SK-N-SH (cell line): ENCODE measurements at regions not wholly inside any gene's neighbourhood (a gene's known extent, or its start where the extent isn't known, plus 50 kb on each side); places are given as distances from the start of the nearest gene placed in this dataset.

Experiments used
- CTCF ChIA-PET: fragments of 300-600, 350-600 bp; formaldehyde crosslinking; extraction: SDS; loops from one replicate; lab custom pipeline; 2021; lab: Yijun Ruan, JAX
- POLR2A ChIA-PET: fragments of 350-600 bp; sonication (Branson Sonifier 250); formaldehyde crosslinking; extraction: SDS; loops from one replicate; lab custom pipeline; 2020; ENCODE audit warnings: antibody characterized with exemption, inconsistent platforms; lab: Yijun Ruan, JAX
- DNase-seq: peaks from one replicate; pipeline ENCODE4 v3.0.0; 2012
- H2AFZ ChIP-seq: fragments of 200-600 bp; sonication (generic); 2 replicates; pipeline ENCODE4 v1.8.1; 2016; ENCODE audit warnings: antibody characterized with exemption, mild to moderate bottlenecking, low read depth
- H3F3A ChIP-seq: fragments of 200-600 bp; sonication (generic); replicated peaks from 2 replicates; pipeline ENCODE3; 2016; ENCODE audit warnings: antibody characterized with exemption, mild to moderate bottlenecking; ENCODE audit not compliant: insufficient read depth
- H3K27ac ChIP-seq, 2 experiments: fragments of 200-500 bp in 1 of 2; fragments of 200-600 bp in 1 of 2; sonication (Bioruptor generic) in 1 of 2; sonication (generic), shearing (Covaris generic) in 1 of 2; 2 replicates each; pipeline versions ENCODE4 v1.5.1 to v1.6.1; 2014 to 2016; ENCODE audit warnings: low read depth in 2 of 2, inconsistent platforms in 1 of 2, low read length in 1 of 2, mild to moderate bottlenecking in 1 of 2, mixed read lengths in 1 of 2
- H3K27me3 ChIP-seq: fragments of 200-600 bp; sonication (generic), shearing (Covaris generic); 2 replicates; pipeline ENCODE4 v1.6.1; 2016; ENCODE audit warnings: mixed run types; ENCODE audit not compliant: insufficient read depth
- H3K36me3 ChIP-seq, 2 experiments: fragments of 200-500 bp in 1 of 2; fragments of 200-600 bp in 1 of 2; sonication (Bioruptor generic) in 1 of 2; sonication (generic) in 1 of 2; replicated peaks in 1 of 2; 2 replicates each; pipeline versions ENCODE3 to v1.5.1; 2014 to 2016; ENCODE audit warnings: low read length in 1 of 2, mild to moderate bottlenecking in 1 of 2; ENCODE audit not compliant: insufficient read depth in 2 of 2, control insufficient read depth in 1 of 2
- H3K4me1 ChIP-seq, 2 experiments: fragments of 200-500 bp in 1 of 2; fragments of 200-600 bp in 1 of 2; sonication (Bioruptor generic) in 1 of 2; sonication (generic), shearing (Covaris generic) in 1 of 2; 2 replicates each; pipeline versions ENCODE4 v1.5.1 to v1.6.1; 2014 to 2016; ENCODE audit warnings: low read depth in 1 of 2, low read length in 1 of 2, mixed run types in 1 of 2; ENCODE audit not compliant: insufficient read depth in 2 of 2, control insufficient read depth in 1 of 2
- H3K4me2 ChIP-seq: fragments of 200-600 bp; sonication (generic), shearing (Covaris generic); 2 replicates; pipeline ENCODE4 v1.6.1; 2017; ENCODE audit warnings: mixed run types
- H3K4me3 ChIP-seq, 2 experiments: fragments of 200-500 bp in 1 of 2; fragments of 200-600 bp in 1 of 2; sonication (Bioruptor generic) in 1 of 2; sonication (generic), shearing (Covaris generic) in 1 of 2; 2 replicates each; pipeline versions ENCODE4 v1.5.1 to v1.8.1; 2014 to 2016; ENCODE audit warnings: low read depth in 2 of 2, inconsistent platforms in 1 of 2, low read length in 1 of 2, mild to moderate bottlenecking in 1 of 2, mixed read lengths in 1 of 2, moderate library complexity in 1 of 2
- H3K79me2 ChIP-seq: fragments of 200-600 bp; sonication (generic); 2 replicates; pipeline ENCODE4 v1.8.1; 2017; ENCODE audit warnings: mild to moderate bottlenecking; ENCODE audit not compliant: insufficient read depth
- H3K9ac ChIP-seq: fragments of 200-600 bp; sonication (generic); 2 replicates; pipeline ENCODE4 v1.6.1; 2017; ENCODE audit warnings: mixed run types
- H3K9me2 ChIP-seq: fragments of 200-600 bp; sonication (generic); 2 replicates; pipeline ENCODE4 v1.6.1; 2017; ENCODE audit warnings: mixed run types
- H3K9me3 ChIP-seq: fragments of 200-600 bp; sonication (generic); 2 replicates; pipeline ENCODE4 v1.6.1; 2017; ENCODE audit warnings: mixed run types, mild to moderate bottlenecking, moderate library complexity
- H4K20me1 ChIP-seq: fragments of 200-600 bp; sonication (generic); 2 replicates; pipeline ENCODE4 v1.6.1; 2017; ENCODE audit warnings: mild to moderate bottlenecking, mixed run types; ENCODE audit not compliant: insufficient read depth
- CHD2 ChIP-seq: fragments of 150-350 bp; IDR thresholded peaks from 2 replicates; pipeline ENCODE4 v1.6.1; 2018; ENCODE audit warnings: low read length; ENCODE audit not compliant: partially characterized antibody
- ELF1 ChIP-seq: IDR thresholded peaks from 2 replicates; pipeline ENCODE4 v1.4.0; 2012
- EZH2phosphoT487 ChIP-seq: fragments of 200-600 bp; sonication (generic); IDR thresholded peaks from 2 replicates; pipeline ENCODE4 v1.6.1; 2017; ENCODE audit warnings: low read depth, mixed run types, mild to moderate bottlenecking, antibody characterized with exemption, moderate library complexity, borderline replicate concordance
- GATA2 ChIP-seq: sonication (generic); formaldehyde crosslinking; IDR thresholded peaks from 2 replicates; pipeline ENCODE4 v1.5.0; 2020; ENCODE audit warnings: mild to moderate bottlenecking, missing genetic modification reagents
- IRF3 ChIP-seq: fragments of 150-350 bp; IDR thresholded peaks from 2 replicates; pipeline ENCODE4 v1.6.1; 2016; ENCODE audit warnings: mild to moderate bottlenecking, low read depth, low read length
- JUND ChIP-seq: IDR thresholded peaks from 2 replicates; pipeline ENCODE4 v1.4.0; 2012
- MAX ChIP-seq: IDR thresholded peaks from 2 replicates; pipeline ENCODE4 v1.4.0; 2012; ENCODE audit warnings: low read depth
- MXI1 ChIP-seq: IDR thresholded peaks from 2 replicates; pipeline ENCODE4 v1.6.1; 2012; ENCODE audit warnings: mild to moderate bottlenecking, low read depth, low read length, improper control_type of control experiment
- NRF1 ChIP-seq: IDR thresholded peaks from 2 replicates; pipeline ENCODE4 v1.6.1; 2012; ENCODE audit warnings: low read depth, mild to moderate bottlenecking, low read length
- POLR2AphosphoS5 ChIP-seq: IDR thresholded peaks from 2 replicates; pipeline ENCODE4 v1.6.1; 2012; ENCODE audit warnings: low read depth, low read length
- RAD21 ChIP-seq: IDR thresholded peaks from 2 replicates; pipeline ENCODE4 v1.6.1; 2012; ENCODE audit warnings: mild to moderate bottlenecking, low read length
- REST ChIP-seq: IDR thresholded peaks from 2 replicates; pipeline ENCODE4 v1.6.1; 2012; ENCODE audit warnings: mild to moderate bottlenecking, low read depth, low read length, moderate library complexity
- RXRA ChIP-seq: IDR thresholded peaks from 2 replicates; pipeline ENCODE4 v1.4.0; 2012; ENCODE audit warnings: low read depth, mild to moderate bottlenecking, borderline replicate concordance
- TAF1 ChIP-seq: IDR thresholded peaks from 2 replicates; pipeline ENCODE4 v1.6.1; 2012; ENCODE audit warnings: low read depth, mild to moderate bottlenecking, low read length, moderate library complexity, borderline replicate concordance
- USF2 ChIP-seq: fragments of 150-350 bp; IDR thresholded peaks from 2 replicates; pipeline ENCODE4 v1.6.1; 2017; ENCODE audit warnings: antibody characterized with exemption, low read length, low read depth, borderline replicate concordance
- YY1 ChIP-seq: IDR thresholded peaks from 2 replicates; pipeline ENCODE4 v1.4.0; 2012; ENCODE audit warnings: low read depth, mild to moderate bottlenecking
- WGBS: methylation state at CpG from one replicate; pipeline ENCODE4 v1.1.6; 2017; ENCODE audit warnings: low lambda C conversion rate; 5-methylcytosine and 5-hydroxymethylcytosine counted together
- TF ChIP-seq, protein P1 (sequence below): IDR thresholded peaks from 2 replicates; pipeline ENCODE4 v1.4.0; 2012; ENCODE audit warnings: low read depth, borderline replicate concordance

DNA sequence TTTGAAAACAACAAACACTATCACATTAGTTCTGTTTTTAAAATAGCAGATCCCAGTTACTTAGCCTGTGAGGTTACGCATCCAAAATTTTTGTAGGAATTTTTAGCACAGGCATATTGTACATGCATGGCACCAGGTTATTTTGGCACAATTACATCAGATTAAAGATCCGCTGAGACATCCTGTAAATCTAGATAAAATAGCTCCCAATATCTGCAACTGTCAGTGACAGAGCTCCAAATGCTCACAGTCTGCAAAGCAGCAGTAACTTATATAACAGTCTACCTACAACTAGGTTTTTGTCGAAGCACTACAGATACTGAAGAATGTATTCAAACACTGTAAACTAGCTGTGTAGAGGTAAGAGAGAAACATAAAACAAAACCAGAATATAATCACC lies 200.7 kb upstream of the KCNH7 start:
- no peak overlapping the region for H3K4me2 ChIP-seq
- no peaks in the 10 kb centered on the region for H3F3A ChIP-seq
- H3K36me3 ChIP-seq, result no peaks in the 10 kb centered on the region
- no peak overlapping the region for H3K4me3 ChIP-seq
- ChIA-PET CTCF (no interaction called here), POLR2A (no interaction called here)
- no peak overlapping the region for H2AFZ ChIP-seq
- no peak for DNase-seq
- no peaks in the 10 kb centered on the region for H3K9me3 ChIP-seq
- no peak overlapping the region for H3K9ac ChIP-seq
- no peaks in the 10 kb centered on the region for H4K20me1 ChIP-seq
- WGBS, result 44% methylated on average over 3 of the region's 3 CpGs
- H3K27ac ChIP-seq, result no peak overlapping the region
- H3K4me1 ChIP-seq, result no peaks in the 10 kb centered on the region
- no peaks in the 10 kb centered on the region for H3K79me2 ChIP-seq
- TF ChIP-seq GATA2 (CRISPR knock-in tag) (no peak), MAX (no peak), POLR2AphosphoS5 (no peak), IRF3 (no peak), MXI1 (no peak), ELF1 (no peak), NRF1 (no peak)
- TF ChIP-seq, protein P1, sequence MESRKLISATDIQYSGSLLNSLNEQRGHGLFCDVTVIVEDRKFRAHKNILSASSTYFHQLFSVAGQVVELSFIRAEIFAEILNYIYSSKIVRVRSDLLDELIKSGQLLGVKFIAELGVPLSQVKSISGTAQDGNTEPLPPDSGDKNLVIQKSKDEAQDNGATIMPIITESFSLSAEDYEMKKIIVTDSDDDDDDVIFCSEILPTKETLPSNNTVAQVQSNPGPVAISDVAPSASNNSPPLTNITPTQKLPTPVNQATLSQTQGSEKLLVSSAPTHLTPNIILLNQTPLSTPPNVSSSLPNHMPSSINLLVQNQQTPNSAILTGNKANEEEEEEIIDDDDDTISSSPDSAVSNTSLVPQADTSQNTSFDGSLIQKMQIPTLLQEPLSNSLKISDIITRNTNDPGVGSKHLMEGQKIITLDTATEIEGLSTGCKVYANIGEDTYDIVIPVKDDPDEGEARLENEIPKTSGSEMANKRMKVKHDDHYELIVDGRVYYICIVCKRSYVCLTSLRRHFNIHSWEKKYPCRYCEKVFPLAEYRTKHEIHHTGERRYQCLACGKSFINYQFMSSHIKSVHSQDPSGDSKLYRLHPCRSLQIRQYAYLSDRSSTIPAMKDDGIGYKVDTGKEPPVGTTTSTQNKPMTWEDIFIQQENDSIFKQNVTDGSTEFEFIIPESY, result no peak
- H3K9me2 ChIP-seq, result no peaks in the 10 kb centered on the region
- H3K27me3 ChIP-seq, result no peaks in the 10 kb centered on the region

GRCh38 chr2:163028807-163029206 lies 190.2 kb upstream of the KCNH7 start:
- no peaks in the 10 kb centered on the region for H3K79me2 ChIP-seq
- no peak overlapping the region for H3K4me3 ChIP-seq
- H3K9ac ChIP-seq, result no peak overlapping the region
- ChIA-PET POLR2A (no interaction called here), CTCF (no interaction called here)
- H3K9me3 ChIP-seq, result no peaks in the 10 kb centered on the region
- no peaks in the 10 kb centered on the region for H3K4me1 ChIP-seq
- no peak overlapping the region for H2AFZ ChIP-seq
- DNase-seq, result no peak
- no peaks in the 10 kb centered on the region; the same call in 1 of the 2 replicates for H3K9me2 ChIP-seq
- H3K27ac ChIP-seq, result no peak overlapping the region
- H3K27me3 ChIP-seq, result no peaks in the 10 kb centered on the region
- H3K36me3 ChIP-seq, result no peaks in the 10 kb centered on the region
- no peaks in the 10 kb centered on the region for H3F3A ChIP-seq
- WGBS, result 15% methylated on average over 2 of the region's 2 CpGs
- no peak overlapping the region for H3K4me2 ChIP-seq
- H4K20me1 ChIP-seq, result no peaks in the 10 kb centered on the region
- no peak for TF ChIP-seq USF2
- no peak for TF ChIP-seq REST
- no peak for TF ChIP-seq CHD2
- TF ChIP-seq RAD21, result no peak
- TF ChIP-seq TAF1, result no peak
- no peak for TF ChIP-seq EZH2phosphoT487
- no peak for TF ChIP-seq MAX
- TF ChIP-seq GATA2 (CRISPR knock-in tag), result no peak
- TF ChIP-seq RXRA, result no peak
- TF ChIP-seq JUND, result no peak
- no peak for TF ChIP-seq YY1
- TF ChIP-seq, protein P1, result no peak
